Activated CD8-positive, alpha-beta T cell treated with anti-CD3 and anti-CD28 coated beads for 36 hours (primary cell): ENCODE measurements at regions not wholly inside any gene's neighbourhood (a gene's known extent, or its start where the extent isn't known, plus 50 kb on each side); places are given as distances from the start of the nearest gene placed in this dataset.
"Not testable (repeated sequence)": the region's sequence is repeated elsewhere in the genome, so short reads cannot be mapped to it uniquely, and the experiment has no call there.

Experiments used
- ATAC-seq: fragments of 200-7000 bp; cut with Tn5 transposase; one replicate; pipeline ENCODE4 v1.10.0; 2021; ENCODE audit warnings: mild to moderate bottlenecking, moderate library complexity
- CTCF ChIA-PET: fragments of 350-600 bp; sonication (Branson Sonifier 250); formaldehyde crosslinking; loops from one replicate; lab custom pipeline; 2021; ENCODE audit warnings: antibody characterized with exemption; lab: Charles Lee
- POLR2A ChIA-PET: fragments of 350-600 bp; sonication (Branson Sonifier 250); formaldehyde crosslinking; loops from one replicate; lab custom pipeline; 2021; ENCODE audit warnings: antibody characterized with exemption; lab: Charles Lee
- DNase-seq: peaks from one replicate; pipeline ENCODE4 v3.0.0-alpha.2; 2020
- H3K27ac Mint-ChIP-seq: one replicate; pipeline ENCODE4 v1.8.0; 2021; ENCODE audit warnings: mild to moderate bottlenecking, mixed read lengths
- H3K27me3 Mint-ChIP-seq: one replicate; pipeline ENCODE4 v1.8.0; 2021; ENCODE audit warnings: mixed read lengths
- H3K36me3 Mint-ChIP-seq: one replicate; pipeline ENCODE4 v1.8.0; 2021; ENCODE audit warnings: low read depth, mixed read lengths
- H3K4me1 Mint-ChIP-seq: one replicate; pipeline ENCODE4 v1.8.0; 2021; ENCODE audit warnings: low read depth, mixed read lengths
- H3K4me3 Mint-ChIP-seq: one replicate; pipeline ENCODE4 v1.8.0; 2021; ENCODE audit warnings: mild to moderate bottlenecking, moderate library complexity, mixed read lengths
- H3K9me3 Mint-ChIP-seq: one replicate; pipeline ENCODE4 v1.8.0; 2021; ENCODE audit warnings: mixed read lengths
- CTCF ChIP-seq: fragments of 200-600 bp; IDR thresholded peaks from one replicate; pipeline ENCODE4 v1.8.0; 2022; ENCODE audit warnings: antibody characterized with exemption, mild to moderate bottlenecking
- intact Hi-C: fragments of 100-400 bp; cut with micrococcal nuclease; formaldehyde crosslinking; loops from one replicate; pipeline ENCODE4 v1.10.0; 2022

GRCh38 chr1:79708646-79709265 is 702.2 kb upstream of the ADGRL4 start:
- H3K4me3 Mint-ChIP-seq: no peak overlapping the region
- H3K27me3 Mint-ChIP-seq: no peaks in the 10 kb centered on the region
- H3K27ac Mint-ChIP-seq: no peak overlapping the region
- intact Hi-C loops: no loop called here
- no peaks in the 10 kb centered on the region for H3K4me1 Mint-ChIP-seq
- no peak for TF ChIP-seq CTCF
- H3K9me3 Mint-ChIP-seq: peaks cover 2% of the 10 kb centered on the region
- ChIA-PET CTCF (no interaction called here), POLR2A (no interaction called here)
- ATAC-seq (no peak), DNase-seq (no peak)
- no peaks in the 10 kb centered on the region for H3K36me3 Mint-ChIP-seq

GRCh38 chr1:79705218-79705617 is 698.7 kb upstream of the ADGRL4 start:
- H3K4me3 Mint-ChIP-seq: no peak overlapping the region
- ATAC-seq (no peak), DNase-seq (no peak)
- intact Hi-C loops: no loop called here
- no peak for TF ChIP-seq CTCF
- H3K27me3 Mint-ChIP-seq: no peaks in the 10 kb centered on the region
- CTCF ChIA-PET: no interaction called here
- H3K36me3 Mint-ChIP-seq: no peaks in the 10 kb centered on the region
- peaks cover 12% of the 10 kb centered on the region for H3K9me3 Mint-ChIP-seq
- H3K4me1 Mint-ChIP-seq: no peaks in the 10 kb centered on the region
- no peak overlapping the region for H3K27ac Mint-ChIP-seq
- POLR2A ChIA-PET: no interaction called here

- H3K9me3 Mint-ChIP-seq: peaks cover 17% of the 10 kb centered on the region
- TF ChIP-seq CTCF: no peak
- intact Hi-C loops: no loop called here
- ATAC-seq: no peak
- no peaks in the 10 kb centered on the region for H3K27me3 Mint-ChIP-seq
- no peak overlapping the region for H3K27ac Mint-ChIP-seq
- no peaks in the 10 kb centered on the region for H3K4me1 Mint-ChIP-seq
- H3K36me3 Mint-ChIP-seq: no peaks in the 10 kb centered on the region
- POLR2A ChIA-PET: no interaction called here
- CTCF ChIA-PET: no interaction called here
- no peak for DNase-seq
- no peak overlapping the region for H3K4me3 Mint-ChIP-seq
Observed at GRCh38 chr1:79704067-79704466, 697.5 kb upstream of the ADGRL4 start.

- CTCF ChIA-PET, H3K4me1 Mint-ChIP-seq, ATAC-seq, intact Hi-C loops, H3K27me3 Mint-ChIP-seq, H3K27ac Mint-ChIP-seq, H3K4me3 Mint-ChIP-seq, POLR2A ChIA-PET, H3K36me3 Mint-ChIP-seq, DNase-seq: not testable (repeated sequence)
- H3K9me3 Mint-ChIP-seq: peaks cover 20% of the 10 kb centered on the region
Observed at GRCh38 chr1:79702336-79702999, 695.9 kb upstream of the ADGRL4 start.

- H3K27ac Mint-ChIP-seq: no peak overlapping the region
- H3K9me3 Mint-ChIP-seq: peaks cover 10% of the 10 kb centered on the region
- no peak for DNase-seq
- H3K36me3 Mint-ChIP-seq: no peaks in the 10 kb centered on the region
- POLR2A ChIA-PET: no interaction called here
- CTCF ChIA-PET: no interaction called here
- intact Hi-C loops: no loop called here
- H3K4me1 Mint-ChIP-seq: no peaks in the 10 kb centered on the region
- ATAC-seq: no peak
- TF ChIP-seq CTCF: no peak
- no peak overlapping the region for H3K4me3 Mint-ChIP-seq
- no peaks in the 10 kb centered on the region for H3K27me3 Mint-ChIP-seq
Observed at GRCh38 chr1:79695138-79695537, 688.6 kb upstream of the ADGRL4 start.
